SW 1271 (cell line): ENCODE measurements at regions not wholly inside any gene's neighbourhood (a gene's known extent, or its start where the extent isn't known, plus 50 kb on each side); places are given as distances from the start of the nearest gene placed in this dataset.
"Not testable (repeated sequence)": the region's sequence is repeated elsewhere in the genome, so short reads cannot be mapped to it uniquely, and the experiment has no call there.

Experiments used
- DNase-seq, 2 experiments: peaks; one replicate each; lab custom pipeline; 2025; lab: John Stamatoyannopoulos, UW

DNA sequence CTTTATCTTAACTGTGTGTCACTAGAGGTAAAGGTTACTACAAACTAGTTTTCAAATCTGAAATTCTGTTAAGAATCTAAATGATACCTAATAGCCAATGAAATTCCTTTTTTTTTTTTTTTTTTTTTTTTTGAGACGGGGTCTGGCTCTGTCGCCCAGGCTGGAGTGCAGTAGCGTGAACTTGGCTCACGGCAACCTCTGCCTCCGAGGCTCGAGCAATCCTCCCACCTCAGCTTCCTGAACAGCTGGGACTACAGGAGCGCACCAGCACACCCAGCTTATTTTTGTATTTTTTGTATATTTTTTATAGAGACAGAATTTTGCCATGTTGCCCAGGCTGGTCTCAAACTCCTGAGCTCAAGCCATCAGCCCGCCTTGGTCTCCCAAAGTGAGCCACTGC, 160.3 kb upstream of the NEBL start:
- DNase-seq, result no peak

DNA sequence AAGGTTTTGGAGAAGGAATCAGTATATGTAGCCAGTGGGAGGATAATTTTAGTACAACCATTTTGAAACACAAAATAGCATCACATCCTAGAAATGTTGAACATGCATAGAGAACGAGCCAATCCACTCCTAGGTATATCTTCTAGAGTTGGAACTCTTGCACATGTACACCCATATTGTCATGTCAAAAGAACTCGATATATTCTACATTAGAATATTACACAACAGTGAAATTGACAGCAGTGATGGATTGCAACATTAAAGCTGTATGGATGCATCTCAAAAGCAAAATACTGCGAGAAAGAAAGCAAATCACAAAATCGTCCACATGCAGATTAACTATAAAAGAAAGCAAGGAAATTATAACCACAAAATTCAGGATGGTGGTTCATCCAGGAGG, 159.3 kb upstream of the NEBL start:
- no peak for DNase-seq

DNA sequence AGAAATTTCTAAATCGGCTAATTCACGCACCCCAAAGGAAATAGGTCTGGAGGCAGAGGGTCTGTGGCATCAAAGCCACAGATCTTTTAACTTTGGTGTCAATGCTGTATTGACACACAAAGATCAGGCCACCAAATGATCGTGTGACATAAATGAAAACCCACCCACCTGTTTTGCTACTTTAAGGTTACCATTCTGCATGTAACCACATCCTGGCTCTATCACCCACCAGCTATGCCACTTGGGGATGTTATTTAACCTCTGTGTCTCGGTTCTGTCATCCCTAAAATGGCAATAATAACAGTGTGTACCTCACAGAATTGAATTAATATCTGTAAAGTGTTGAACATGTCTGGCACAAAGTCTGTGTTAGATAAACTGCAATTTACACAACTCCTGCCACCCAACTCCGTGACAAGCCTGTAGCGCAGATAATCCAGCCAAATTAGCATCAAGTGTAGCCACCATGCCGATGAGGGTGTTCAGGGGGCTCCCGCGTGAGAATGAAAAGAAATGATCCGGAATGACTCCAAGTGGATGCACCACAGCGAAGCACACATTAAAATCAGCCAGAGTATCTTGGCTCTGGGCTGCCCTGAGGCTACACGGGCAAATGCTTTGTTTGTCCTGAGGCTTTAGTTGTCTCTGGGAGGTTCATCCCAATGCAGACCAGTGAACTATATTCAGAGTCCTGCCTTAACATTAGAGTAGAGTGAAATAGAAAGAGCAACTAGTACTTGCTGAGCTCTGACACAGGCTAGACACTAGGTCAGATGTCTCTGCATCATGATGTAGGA, 158.4 kb upstream of the NEBL start:
- DNase-seq, result no peak

DNA sequence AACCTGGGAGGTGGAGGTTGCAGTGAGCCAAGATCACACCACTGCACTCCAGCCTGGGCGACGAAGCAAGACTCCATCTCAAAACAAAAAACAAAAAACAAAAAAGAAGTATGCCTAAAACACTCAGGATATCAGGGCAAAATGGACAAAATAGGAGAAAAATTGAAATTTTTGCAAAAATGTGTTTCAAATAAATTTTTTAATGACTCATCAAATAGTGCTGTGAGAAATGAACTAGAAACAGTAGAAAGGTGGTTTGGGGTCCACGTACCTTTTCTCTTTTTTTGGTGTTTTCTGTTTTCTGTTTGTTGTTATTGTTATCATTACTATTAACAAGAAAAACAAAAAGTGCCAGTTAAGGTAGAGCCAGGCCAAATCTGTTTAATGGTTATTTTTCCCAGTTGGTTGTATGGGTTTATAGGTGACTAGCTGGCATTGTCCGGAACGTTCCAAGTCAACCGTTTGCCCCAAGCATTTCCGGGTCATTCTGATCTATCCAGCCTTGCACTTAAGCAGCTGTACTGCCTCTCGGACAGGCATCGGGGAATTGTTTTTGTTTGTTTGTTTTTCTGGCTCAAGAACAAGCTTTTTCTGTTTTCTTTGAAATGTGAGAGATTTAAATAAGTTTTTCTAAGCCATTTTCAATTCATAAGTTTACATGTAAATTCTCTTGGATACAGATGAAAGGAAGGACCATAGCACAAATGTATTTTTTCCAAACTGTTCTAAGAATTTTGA, 157.0 kb upstream of the NEBL start:
- no peak for DNase-seq

DNA sequence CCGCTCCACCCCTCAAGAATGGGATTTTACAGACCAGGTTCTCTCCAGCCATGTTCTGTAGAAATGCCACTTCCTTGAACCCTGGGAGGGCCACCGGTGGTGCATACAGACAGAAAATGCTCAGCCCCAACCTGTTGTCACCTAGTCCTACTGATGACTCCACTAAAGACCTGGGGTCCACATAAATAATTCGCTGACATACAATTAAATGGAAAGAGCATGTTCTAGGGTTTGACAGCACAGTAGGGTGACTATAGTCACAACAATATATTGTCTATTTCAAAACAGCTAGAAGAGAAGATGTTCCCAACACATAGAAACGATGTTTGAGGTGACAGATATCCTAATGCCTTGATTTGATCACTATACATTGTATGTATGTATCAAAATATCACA, 155.6 kb upstream of the NEBL start:
- DNase-seq, result no peak

DNA sequence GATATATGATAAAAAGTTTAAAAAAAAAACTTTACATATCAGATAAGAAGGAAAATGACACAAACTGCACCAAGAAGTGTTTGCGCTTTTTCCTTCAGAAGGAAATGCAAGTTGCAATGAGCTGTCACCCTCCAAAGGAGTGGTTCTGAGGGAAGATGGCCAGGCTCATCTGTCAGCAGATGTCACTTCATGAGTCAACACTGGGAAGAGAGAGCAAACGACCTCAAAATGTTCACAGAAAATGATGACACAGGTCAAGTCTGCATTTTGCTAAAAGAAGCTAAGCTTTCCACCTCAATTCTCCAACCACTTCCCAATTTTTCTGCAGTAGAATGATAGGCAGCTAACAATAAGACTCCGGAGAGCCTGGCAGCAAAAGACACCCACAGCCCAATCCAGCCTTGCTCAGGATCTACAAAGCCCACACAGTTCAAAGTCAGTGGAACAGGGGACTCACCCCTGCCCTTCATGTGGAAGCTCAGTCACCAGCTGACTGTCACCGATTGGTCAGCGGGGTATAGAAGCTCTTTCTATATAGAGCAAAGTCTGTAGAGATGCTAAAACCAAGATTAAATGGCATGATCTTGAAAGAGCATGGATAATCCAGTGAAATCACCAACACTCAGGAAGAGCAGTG, 155.1 kb upstream of the NEBL start:
- DNase-seq, result no peak

DNA sequence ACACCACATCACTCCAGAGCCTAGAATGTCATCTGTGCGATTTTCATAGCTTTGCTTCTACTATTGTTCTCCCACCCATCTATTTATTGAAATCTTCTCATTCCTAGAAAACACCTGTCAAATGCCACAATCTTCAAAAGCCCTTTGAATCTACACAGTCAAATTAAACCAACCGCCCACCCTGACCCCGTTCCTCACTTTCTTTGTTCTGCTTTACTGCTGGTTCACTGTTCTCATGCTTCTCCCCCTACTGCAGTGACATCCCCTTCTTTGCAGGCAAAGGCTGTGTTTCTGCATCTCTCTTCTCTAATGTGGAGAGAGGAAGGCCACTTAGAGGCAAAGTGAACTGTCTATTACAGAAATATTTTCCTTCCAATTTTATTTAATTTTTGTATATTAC, 152.4 kb upstream of the NEBL start:
- no peak for DNase-seq

DNA sequence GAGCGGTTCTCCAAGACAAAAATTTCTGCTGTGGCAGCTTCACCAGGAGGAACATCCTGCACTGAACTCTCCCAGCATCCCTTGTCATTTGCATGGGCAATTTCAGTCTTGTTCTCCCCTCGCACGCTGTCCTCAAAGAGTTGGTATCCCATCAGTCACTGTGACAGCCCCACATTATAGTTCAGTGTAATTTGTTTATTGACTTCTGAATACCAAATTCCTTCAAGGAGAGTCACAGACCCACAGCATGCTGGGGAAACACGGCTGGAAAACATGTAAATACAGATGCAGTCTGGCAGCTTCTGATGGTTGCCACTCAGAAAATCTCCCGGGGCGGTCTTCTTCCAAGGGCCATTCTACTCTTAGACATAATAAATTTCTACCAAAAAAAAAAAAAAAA, 151.0 kb upstream of the NEBL start:
- no peak for DNase-seq

DNA sequence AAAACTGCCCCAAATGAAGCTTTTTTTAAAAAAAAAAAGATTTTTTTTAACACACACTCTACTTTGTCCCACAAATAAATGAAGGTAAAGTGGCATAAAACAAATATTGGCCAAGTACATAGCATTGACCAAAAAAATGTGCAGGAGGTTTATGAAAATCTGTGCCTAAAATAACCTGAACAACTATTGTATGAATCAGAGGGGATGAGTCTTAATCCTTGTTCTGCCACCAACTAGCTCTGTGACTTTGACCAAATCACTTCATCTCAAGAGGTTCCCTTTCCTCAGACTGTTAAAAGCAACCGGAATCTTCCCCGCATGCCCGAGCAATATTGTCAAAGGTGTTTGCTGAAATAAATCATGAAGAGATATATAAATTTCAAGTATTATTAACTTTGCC, 150.4 kb upstream of the NEBL start:
- no peak for DNase-seq

DNA sequence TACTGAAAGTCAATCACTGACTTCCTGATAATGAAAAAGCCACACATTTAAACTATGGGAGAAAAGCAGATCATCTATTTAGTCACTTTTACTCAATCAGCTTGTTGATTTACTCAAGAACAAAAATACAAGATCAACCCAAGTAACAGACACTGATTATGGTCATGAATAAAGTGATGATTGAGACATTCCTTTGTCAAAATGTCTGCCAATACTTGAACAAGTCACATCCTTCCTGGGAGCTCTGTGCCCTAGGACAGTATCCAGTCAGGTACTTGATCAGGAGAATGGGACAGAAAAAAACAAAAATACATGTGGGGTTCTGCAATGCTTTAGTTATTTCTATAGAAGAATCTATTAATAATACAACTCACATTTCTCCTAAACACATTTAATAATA, 150.0 kb upstream of the NEBL start:
- DNase-seq, result no peak

DNA sequence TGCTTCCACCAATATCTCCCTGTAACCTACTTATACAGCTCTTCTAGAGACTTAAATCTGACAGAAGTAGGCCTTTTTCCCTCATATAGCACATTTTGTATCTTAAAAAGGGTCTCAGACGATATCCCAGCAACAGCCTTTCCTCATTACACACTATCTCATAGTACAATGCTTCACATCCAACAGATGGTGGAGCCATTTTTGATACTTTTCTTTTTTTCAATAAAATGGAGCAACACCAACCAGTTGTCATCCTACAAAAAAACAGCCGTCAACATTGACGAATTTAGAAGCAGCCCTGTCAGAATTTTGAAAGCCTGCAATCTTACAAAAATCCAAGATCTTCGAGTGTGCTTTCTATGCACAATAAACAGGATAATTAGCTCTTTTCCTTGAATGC, 145.9 kb upstream of the NEBL start:
- DNase-seq, result no peak

DNA sequence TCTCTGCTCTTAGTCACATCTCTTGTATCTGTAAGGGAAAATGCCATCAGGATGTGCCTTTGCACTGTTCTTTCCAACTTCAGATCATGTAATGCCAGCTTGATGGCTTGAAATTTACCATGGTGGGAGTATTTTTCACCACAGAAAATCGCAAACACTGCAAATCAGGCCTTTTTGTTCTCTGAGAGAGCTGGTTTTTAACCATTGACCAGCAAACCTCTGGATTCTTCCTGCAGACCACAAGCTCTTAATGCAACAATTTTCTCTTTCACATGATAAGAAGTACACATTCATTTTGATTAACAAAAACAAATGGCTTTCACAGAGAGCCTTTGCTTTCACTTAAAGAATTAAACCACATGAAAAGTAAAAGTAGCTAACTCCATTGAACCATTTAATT, 145.4 kb upstream of the NEBL start:
- DNase-seq, result no peak

DNA sequence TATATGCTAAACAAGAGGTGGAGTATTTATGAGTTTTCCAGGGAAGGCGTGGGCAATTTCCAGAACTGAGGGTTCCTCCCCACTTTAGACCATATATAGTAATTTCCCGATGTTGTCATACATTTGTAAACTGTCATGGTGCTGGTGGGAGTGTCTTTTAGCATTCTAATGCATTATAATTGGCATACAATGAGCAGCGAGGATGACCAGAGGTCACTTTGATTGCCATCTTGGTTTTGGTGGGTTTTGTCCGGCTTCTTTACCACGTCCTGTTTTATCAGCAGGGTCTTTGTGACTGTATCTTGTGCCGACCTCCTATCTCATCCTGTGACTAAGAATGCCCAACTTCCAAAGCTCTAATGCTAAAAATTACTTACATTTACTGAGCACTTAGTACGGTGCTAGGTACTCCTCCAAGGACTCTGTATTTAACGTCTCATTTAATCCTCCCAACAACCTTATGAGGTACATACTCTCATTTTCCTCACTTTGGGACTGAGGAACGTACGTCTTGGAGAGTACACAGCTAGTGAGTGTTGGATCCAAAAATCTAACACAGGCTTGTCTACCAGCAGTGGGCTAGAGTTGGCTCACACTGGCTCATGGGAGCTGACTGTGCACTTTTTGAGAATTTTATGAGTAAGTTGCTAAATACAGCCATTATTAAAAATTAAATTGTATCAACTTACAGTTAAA, 144.8 kb upstream of the NEBL start:
- no peak for DNase-seq

DNA sequence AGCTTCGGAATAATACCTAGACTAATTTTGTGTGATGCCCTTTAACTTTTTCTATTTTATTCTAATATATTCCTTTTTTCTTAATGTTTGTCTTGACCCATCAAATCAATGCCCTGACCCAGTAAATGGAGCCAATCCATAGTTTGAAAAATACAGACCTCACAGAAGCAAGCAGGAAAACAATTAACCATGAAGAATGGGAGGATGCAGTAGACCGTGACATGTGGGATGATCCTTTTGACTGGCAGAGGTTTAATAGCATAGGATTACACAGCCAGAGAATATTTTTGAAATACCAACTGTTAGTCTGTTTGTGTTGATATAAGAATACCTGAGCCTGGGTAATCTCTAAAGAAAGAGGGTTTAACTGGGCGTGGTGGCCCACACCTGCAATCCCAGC, 142.6 kb upstream of the NEBL start:
- DNase-seq, result no peak

DNA sequence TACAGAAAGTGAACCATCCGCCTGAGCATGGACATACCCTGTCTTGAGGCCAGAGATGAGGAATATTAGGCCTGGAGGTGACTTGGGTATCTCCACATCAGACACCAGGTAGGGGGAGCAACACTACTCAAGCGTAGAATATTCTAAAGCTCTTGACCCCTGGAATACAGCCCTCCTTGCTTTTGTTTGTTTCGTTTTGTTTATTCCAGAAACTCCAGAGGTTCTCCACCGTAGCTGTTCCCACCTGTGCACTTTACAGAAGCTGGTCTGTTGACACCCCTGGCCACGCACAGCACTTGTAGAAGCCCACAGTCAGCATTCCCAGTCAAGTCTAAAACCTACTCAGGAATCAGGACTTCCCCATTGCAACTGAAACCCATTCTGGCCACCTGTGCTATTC, 139.6 kb upstream of the NEBL start:
- DNase-seq, result no peak

DNA sequence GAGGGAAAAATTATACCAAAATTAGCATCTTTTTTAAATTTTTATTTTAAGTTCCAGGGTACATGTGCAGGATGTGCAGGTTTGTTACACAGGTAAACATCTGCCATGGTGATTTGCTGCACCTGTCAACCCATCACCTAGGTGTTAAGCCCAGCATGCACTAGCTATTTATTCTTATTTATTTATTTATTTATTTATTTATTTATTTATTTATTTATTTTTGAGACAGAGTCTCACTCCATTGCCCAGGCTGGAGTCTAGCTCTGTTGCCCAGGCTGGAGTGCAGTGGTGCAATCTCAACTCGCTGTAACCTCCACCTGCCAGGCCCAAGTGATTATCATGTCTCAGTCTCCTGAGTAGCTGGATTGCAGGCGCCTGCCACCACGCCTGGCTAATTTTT, 137.7 kb upstream of the NEBL start:
- DNase-seq, result not testable (repeated sequence)

DNA sequence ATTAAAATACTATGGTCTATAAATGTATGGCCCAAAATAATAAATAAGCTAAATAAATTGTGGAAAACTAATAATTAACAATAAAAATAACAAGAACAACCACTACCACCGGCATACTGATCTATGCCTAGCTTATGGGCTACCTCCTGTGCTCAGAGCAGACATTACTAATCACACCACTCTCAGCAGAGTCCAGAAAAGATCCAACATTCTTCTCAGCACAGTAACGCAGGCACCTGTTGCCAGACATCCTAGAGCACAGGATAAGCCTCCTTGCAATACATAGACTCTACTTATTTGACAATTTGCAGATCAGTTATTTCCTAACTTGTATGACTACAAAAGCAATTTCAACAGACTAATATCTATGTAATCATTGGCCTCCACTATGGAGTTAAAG, 137.1 kb upstream of the NEBL start:
- no peak for DNase-seq

DNA sequence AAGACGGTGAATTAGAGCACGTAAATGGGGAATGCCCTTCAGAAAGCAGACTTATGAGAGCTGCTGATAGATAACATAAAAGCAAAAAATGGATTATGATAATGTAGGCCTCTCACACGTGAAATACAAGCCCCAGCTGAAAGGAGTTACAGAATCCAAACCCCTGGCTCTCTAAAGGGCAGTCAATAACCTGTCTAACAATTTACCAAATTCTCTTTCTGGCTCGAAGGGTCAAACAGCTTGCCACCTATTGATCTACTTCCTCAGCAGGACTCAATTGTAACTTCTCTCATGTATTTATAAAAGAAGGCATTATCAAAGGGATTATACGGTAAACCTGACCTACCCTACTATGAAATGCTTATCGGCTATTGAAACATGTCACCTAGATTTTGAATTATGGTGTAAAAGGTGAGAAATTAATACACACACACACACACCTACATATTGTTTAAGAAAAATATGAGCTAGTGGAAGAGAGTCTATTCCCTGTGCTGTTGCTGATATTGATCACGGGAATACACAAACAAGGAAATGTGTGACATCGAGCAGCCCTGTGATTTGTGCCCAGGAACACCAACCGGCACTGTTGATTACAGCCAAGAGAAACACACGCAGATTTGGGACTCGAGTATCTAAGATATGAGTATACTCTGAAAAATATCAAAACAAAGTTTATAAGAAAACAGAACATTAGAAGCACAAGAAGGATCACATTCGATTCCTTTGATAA, 135.6 kb upstream of the NEBL start:
- no peak for DNase-seq

DNA sequence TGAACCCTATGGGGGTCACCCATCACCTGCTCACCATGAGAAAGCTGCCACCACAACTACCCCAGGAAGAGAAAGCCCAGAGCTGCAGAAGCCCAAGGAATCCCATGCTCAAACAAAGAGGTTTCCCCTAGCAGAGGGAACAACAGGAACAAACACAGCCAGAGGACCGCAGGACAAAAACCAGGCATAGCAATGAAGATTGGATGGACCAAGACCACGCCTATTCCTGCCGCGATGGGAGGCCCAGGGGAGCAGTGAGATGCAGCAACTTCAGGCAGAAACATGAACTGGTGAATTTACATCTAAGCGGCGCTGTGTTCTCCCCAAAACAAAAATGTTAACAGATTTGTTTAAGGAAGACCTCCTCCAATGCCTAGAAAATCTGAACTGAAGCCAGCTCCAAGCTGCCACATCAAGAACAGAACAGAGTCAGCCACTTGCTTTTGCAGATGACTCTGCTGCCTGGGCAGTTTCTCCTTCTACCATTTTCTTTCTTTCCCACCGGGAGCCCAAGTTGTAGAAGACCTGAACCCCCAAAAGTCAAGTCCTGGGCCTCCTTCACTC, 134.2 kb upstream of the NEBL start:
- no peak for DNase-seq

DNA sequence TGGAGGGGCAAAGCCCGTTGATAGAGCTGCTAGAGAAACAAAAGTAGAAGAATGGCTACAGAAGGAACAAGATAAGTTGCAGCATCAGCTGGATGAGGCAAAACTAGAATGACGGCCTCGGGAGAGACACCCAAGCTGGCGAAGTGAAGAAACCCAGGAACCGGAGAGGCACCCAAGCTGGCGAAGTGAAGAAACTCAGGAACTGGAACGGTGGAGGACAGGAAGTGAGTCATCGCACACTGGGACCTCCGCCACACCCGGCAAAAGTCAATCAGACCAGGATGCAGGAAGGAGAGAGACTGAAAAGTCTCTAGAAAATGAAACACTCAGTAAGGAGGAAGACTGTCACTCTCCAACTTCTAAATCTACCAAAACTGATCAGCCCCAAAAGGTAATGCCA, 133.0 kb upstream of the NEBL start:
- peak in 1 of 2 experiments; percentile 18 for DNase-seq

DNA sequence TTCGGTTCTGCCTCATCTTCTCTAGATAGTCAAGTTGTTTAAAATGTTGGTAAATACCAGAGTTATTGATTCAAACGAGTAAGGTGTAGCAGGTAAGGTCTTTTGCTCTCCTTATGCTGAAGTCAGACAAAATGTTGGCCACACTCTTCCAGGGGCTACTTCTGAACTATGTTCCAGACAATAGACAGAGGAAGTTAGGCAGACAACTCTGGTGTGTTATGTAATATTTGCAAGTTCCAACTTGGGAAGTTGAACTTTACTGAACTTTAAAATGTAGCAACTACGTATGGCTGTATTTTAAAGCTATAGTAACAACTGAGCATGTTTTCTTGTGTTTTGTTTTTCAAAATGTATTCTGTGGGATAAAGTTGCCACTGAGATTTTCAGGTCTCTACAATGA, 125.7 kb upstream of the NEBL start:
- no peak for DNase-seq
